Urinary bladder (tissue), 3 donors: ENCODE measurements at regions not wholly inside any gene's neighbourhood (a gene's known extent, or its start where the extent isn't known, plus 50 kb on each side); places are given as distances from the start of the nearest gene placed in this dataset.

Experiments
- DNase-seq: peaks from one replicate; pipeline ENCODE4 v3.0.0-alpha.2; 2015; ENCODE audit errors: extremely low spot score
- H3K27ac ChIP-seq: one replicate; pipeline ENCODE4 v1.5.1; 2013; ENCODE audit warnings: low read depth, mild to moderate bottlenecking, moderate library complexity
- H3K36me3 ChIP-seq: one replicate; pipeline ENCODE4 v1.6.1; 2013; ENCODE audit warnings: mild to moderate bottlenecking, moderate library complexity; ENCODE audit not compliant: insufficient read depth
- H3K4me1 ChIP-seq: one replicate; pipeline ENCODE4 v1.6.1; 2013; ENCODE audit warnings: mild to moderate bottlenecking, moderate library complexity; ENCODE audit not compliant: insufficient read depth
- H3K4me3 ChIP-seq: one replicate; pipeline ENCODE4 v1.5.1; 2013; ENCODE audit warnings: low read depth, low read length
- whole genome bisulfite sequencing: extraction: QIAGEN DNeasy Blood & Tissue Kit; methylation state at CpG from one replicate; pipeline ENCODE4 v1.1.7; 2013; 5-methylcytosine and 5-hydroxymethylcytosine counted together
- donor health status: healthy with polysubstance abuse.
- donor health status: healthy.

DNA sequence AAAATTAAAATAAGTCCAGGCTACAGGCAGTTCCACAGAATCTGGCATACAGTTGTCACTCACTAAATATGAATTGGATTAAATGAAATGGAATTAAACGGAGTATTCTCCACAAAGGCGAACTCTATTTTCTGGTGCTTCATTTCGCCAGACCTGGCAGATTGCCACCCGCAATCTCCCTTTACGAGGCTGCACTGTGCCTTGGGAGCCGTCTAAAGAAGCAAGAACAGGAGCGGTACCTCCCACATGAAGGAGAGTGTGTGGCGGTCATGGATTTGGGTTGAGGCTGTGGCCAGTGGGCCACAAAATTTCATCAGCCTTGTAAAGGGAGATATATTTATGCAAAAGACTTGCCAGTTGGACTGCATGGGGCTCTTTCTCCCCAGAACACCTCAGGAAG is 151.0 kb downstream of the OSR1 start:
- no peaks in the 10 kb centered on the region for H3K36me3 ChIP-seq
- H3K27ac ChIP-seq: no peak overlapping the region
- H3K4me1 ChIP-seq: no peaks in the 10 kb centered on the region
- no peak for DNase-seq
- WGBS: 57% methylated on average over 8 of the region's 8 CpGs
- H3K4me3 ChIP-seq: no peak overlapping the region

- DNase-seq: no peak
- WGBS: 79% methylated on average over 4 of the region's 4 CpGs
- Histone ChIP-seq H3K4me3 (no peak overlapping the region), H3K36me3 (no peaks in the 10 kb centered on the region), H3K4me1 (no peaks in the 10 kb centered on the region), H3K27ac (no peak overlapping the region)
Measured at GRCh38 chr2:19205983-19206533, 152.4 kb downstream of the OSR1 start.

DNA sequence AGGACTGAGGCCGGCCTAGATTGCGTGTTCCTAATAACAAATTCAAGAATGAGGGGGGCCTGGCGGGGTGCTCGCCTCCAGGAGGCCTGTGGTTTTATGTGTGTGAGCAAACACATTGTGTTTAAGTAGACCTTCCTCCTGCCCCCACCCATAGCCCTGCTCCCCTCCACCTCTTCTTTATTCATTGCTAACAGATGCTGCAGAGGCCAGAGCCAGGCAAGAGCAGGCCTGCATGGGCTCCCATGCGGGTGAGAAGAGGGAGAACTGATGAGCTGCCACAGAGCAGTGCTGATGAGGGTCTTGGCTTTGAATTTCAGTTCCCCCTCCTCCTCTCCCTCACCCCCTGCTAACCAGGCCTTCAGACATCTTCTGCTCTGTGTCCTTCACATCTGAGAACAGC is 154.6 kb downstream of the OSR1 start:
- H3K36me3 ChIP-seq: no peaks in the 10 kb centered on the region

GRCh38 chr2:19201911-19202462 is 156.4 kb downstream of the OSR1 start:
- Histone ChIP-seq H3K4me3 (no peak overlapping the region), H3K36me3 (no peaks in the 10 kb centered on the region), H3K4me1 (no peaks in the 10 kb centered on the region), H3K27ac (no peak overlapping the region)
- 91% methylated on average over 4 of the region's 4 CpGs for WGBS
- DNase-seq: no peak

More for the DNA sequence above, 154.6 kb downstream of the OSR1 start:
- Histone ChIP-seq H3K4me3 (no peak overlapping the region), H3K27ac (no peak overlapping the region), H3K4me1 (no peaks in the 10 kb centered on the region)
- WGBS: 96% methylated on average over 5 of the region's 5 CpGs
- DNase-seq: no peak

DNA sequence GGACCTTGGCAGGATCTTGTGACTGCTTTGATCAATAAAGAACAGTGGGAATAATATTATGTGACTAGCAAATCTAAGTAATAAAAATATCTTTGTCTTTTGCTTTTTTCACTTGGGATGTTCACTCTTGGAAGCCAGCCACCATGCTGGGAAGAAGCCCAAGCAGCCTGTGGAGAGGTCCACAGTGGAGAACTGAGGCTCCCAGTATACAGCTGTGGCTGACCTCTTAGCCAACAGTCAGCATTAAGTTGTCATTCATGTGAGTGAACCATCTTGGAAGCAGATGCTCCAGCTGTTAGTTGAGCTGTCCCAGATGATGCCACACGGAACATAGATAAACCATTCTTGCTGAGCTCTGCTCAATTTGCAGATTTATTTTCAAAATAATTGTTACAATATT is 160.0 kb downstream of the OSR1 start:
- no peaks in the 10 kb centered on the region for H3K4me1 ChIP-seq
- no peaks in the 10 kb centered on the region for H3K36me3 ChIP-seq
- 40% methylated on average over 1 of the region's 1 CpG for WGBS
- no peak for DNase-seq
- no peak overlapping the region for H3K27ac ChIP-seq
- no peak overlapping the region for H3K4me3 ChIP-seq

GRCh38 chr2:19195661-19196060 is 162.8 kb downstream of the OSR1 start:
- no peak for DNase-seq
- Histone ChIP-seq H3K4me3 (no peak overlapping the region), H3K36me3 (no peaks in the 10 kb centered on the region), H3K27ac (no peak overlapping the region), H3K4me1 (no peaks in the 10 kb centered on the region)
- WGBS: 62% methylated on average over 1 of the region's 1 CpG

DNA sequence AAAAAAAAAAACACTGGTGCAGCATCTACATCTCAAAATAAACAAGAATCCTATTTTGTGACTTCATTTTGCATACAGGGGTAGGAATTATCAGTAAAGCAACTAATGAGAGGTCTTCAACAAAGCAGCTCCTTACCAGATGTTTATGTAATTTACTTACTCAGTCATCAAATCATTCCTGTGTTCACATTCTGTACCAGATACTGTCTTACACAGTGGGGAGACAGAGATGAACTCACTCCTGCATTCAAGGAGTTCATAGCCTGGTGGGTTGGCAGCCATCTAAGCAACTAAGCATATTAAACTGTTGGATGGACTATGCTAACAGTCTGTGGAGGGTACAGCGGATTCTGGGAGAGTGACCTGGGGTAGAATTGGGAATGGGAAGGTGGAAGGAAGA is 169.0 kb downstream of the OSR1 start:
- no peaks in the 10 kb centered on the region for H3K4me1 ChIP-seq
- whole genome bisulfite sequencing: 97% methylated on average over 1 of the region's 1 CpG

DNA sequence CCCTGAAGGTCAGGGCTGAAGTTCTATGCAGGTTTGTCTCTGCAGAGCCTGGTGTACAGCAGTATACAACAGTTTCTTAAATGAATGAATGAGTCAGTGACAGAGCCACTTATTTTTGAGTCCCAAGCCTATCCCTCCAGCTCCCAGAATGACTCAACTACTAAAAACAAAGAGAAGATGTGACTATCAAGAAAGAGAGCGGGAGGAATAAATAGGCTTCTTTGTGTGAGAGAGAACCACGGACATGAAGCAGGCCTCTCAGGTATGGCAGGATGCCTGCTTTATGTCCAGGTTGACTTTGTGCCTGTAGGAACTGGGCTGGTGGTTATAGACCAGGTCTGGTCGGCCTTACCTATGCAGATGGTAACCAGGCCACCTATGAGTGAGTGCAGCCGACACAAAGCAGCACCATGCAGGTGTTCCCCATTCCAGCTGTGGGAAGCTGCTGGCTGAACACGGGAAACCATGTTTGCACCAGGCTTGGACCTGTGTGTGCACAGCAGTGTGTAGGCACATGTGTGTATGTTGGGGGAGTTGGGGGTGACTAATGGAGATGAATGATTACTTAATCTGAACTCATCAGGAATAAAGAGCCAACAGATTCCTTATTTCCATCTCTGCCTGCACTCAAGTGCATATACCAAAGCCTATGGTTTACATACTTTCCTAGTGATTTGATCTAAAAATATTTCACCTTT is 171.0 kb downstream of the OSR1 start:
- no peak overlapping the region for H3K27ac ChIP-seq
- 92% methylated on average over 5 of the region's 5 CpGs for WGBS
- H3K36me3 ChIP-seq: no peaks in the 10 kb centered on the region
- H3K4me1 ChIP-seq: no peaks in the 10 kb centered on the region
- H3K4me3 ChIP-seq: no peak overlapping the region
- no peak for DNase-seq

More for the DNA sequence above, 169.0 kb downstream of the OSR1 start:
- no peak for DNase-seq
- Histone ChIP-seq H3K36me3 (no peaks in the 10 kb centered on the region), H3K27ac (no peak overlapping the region), H3K4me3 (no peak overlapping the region)

- WGBS: 94% methylated on average over 4 of the region's 4 CpGs
- no peak overlapping the region for H3K4me3 ChIP-seq
- no peak for DNase-seq
- no peaks in the 10 kb centered on the region for H3K4me1 ChIP-seq
- no peak overlapping the region for H3K27ac ChIP-seq
- H3K36me3 ChIP-seq: no peaks in the 10 kb centered on the region
Measured at GRCh38 chr2:19185086-19185485, 173.3 kb downstream of the OSR1 start.

GRCh38 chr2:19178175-19178574 is 180.2 kb downstream of the OSR1 start:
- Histone ChIP-seq H3K4me3 (no peak overlapping the region), H3K4me1 (no peaks in the 10 kb centered on the region), H3K36me3 (no peaks in the 10 kb centered on the region), H3K27ac (no peak overlapping the region)
- no peak for DNase-seq
- WGBS: 45% methylated on average over 2 of the region's 2 CpGs

DNA sequence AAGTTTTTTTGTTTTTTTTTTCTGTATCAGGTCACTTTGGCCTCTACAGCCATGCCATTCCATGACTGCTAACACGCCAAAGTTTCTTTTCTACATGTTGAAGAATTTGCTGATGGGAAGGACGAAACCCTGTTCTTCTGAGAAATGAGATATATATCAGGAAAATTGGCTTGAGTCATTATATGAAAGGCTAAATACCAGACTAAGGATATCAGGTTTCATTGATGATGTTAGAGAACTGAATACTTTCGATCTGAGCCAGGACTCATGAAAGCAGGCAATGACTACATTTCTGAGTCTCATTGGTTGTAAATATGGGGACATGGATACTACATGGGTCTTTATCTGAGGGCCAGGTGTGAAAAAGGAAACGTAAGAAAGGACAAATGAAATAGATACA is 181.4 kb downstream of the OSR1 start:
- H3K36me3 ChIP-seq: no peaks in the 10 kb centered on the region
- DNase-seq: no peak
- no peak overlapping the region for H3K4me3 ChIP-seq
- H3K27ac ChIP-seq: no peak overlapping the region
- WGBS: 80% methylated on average over 4 of the region's 4 CpGs
- no peaks in the 10 kb centered on the region for H3K4me1 ChIP-seq

GRCh38 chr2:19176172-19176852 is 182.1 kb downstream of the OSR1 start:
- Histone ChIP-seq H3K4me1 (no peaks in the 10 kb centered on the region), H3K4me3 (no peak overlapping the region), H3K36me3 (no peaks in the 10 kb centered on the region), H3K27ac (no peak overlapping the region)
- WGBS: 88% methylated on average over 3 of the region's 3 CpGs
- DNase-seq: no peak

DNA sequence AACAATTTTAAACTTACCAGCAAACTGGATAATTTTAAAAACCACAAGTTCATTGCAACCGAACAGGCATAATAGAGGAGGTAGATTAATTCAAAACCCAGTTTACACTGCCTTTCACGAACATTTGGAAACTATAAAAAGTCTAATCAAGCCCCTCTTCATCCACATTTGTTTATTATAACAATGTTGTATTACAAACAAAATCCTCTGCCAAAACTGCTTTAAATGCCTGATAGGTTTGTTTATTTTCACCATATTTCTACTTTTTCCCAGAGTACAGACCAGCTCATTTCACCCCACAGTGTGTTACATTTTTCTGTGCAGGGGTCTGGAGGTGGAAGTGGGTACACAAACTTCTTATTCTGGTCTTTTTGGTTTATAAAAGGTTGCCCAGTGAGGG is 184.2 kb downstream of the OSR1 start:
- Histone ChIP-seq H3K27ac (no peak overlapping the region), H3K36me3 (no peaks in the 10 kb centered on the region), H3K4me1 (no peaks in the 10 kb centered on the region), H3K4me3 (no peak overlapping the region)
- no peak for DNase-seq
- WGBS: 65% methylated on average over 2 of the region's 2 CpGs

GRCh38 chr2:19171409-19171808 is 187.0 kb downstream of the OSR1 start:
- no peak for DNase-seq
- no peaks in the 10 kb centered on the region for H3K36me3 ChIP-seq
- H3K27ac ChIP-seq: no peak overlapping the region
- no peaks in the 10 kb centered on the region for H3K4me1 ChIP-seq
- no peak overlapping the region for H3K4me3 ChIP-seq
- 97% methylated on average over 1 of the region's 1 CpG for WGBS
